HG03378 (cell line): ENCODE measurements at regions not wholly inside any gene's neighbourhood (a gene's known extent, or its start where the extent isn't known, plus 50 kb on each side); places are given as distances from the start of the nearest gene placed in this dataset.

ENCODE experiments used
- ATAC-seq: cut with Tn5 transposase; IDR thresholded peaks from one replicate; pipeline ENCODE4 v1.9.1; 2021; ENCODE audit warnings: mild to moderate bottlenecking, moderate library complexity; ENCODE audit not compliant: unreplicated experiment

- no peak for ATAC-seq
Measured at GRCh38 chr6:100944644-100945043, 63.5 kb upstream of the ASCC3 start.

- no peak for ATAC-seq
Measured at GRCh38 chr6:100946021-100946540, 65.0 kb upstream of the ASCC3 start.

- no peak for ATAC-seq
Measured at GRCh38 chr6:100946711-100947110, 65.6 kb upstream of the ASCC3 start.

GRCh38 chr6:100948381-100949133, 67.4 kb upstream of the ASCC3 start:
- ATAC-seq = no peak

- no peak for ATAC-seq
Measured at GRCh38 chr6:100952006-100952405, 70.9 kb upstream of the ASCC3 start.

GRCh38 chr6:100959280-100959679, 78.2 kb upstream of the ASCC3 start:
- ATAC-seq = no peak

GRCh38 chr6:100962466-100962865, 81.3 kb upstream of the ASCC3 start:
- no peak for ATAC-seq

- no peak for ATAC-seq
Measured at GRCh38 chr6:100965067-100965466, 83.9 kb upstream of the ASCC3 start.

- ATAC-seq = no peak
Measured at GRCh38 chr6:100968949-100969348, 87.8 kb upstream of the ASCC3 start.

- ATAC-seq = no peak
Measured at GRCh38 chr6:100979267-100979666, 98.1 kb upstream of the ASCC3 start.

GRCh38 chr6:100980949-100981348, 99.8 kb upstream of the ASCC3 start:
- ATAC-seq = no peak

GRCh38 chr6:100986921-100987320, 105.8 kb upstream of the ASCC3 start:
- no peak for ATAC-seq

GRCh38 chr6:100987556-100987955, 106.4 kb upstream of the ASCC3 start:
- no peak for ATAC-seq

- ATAC-seq = no peak
Measured at GRCh38 chr6:100988391-100988984, 107.4 kb upstream of the ASCC3 start.

GRCh38 chr6:100990070-100990469, 108.9 kb upstream of the ASCC3 start:
- no peak for ATAC-seq

- no peak for ATAC-seq
Measured at GRCh38 chr6:100996409-100996808, 115.3 kb upstream of the ASCC3 start.

- no peak for ATAC-seq
Measured at GRCh38 chr6:100998111-100998510, 117.0 kb upstream of the ASCC3 start.

- ATAC-seq = no peak
Measured at GRCh38 chr6:100999034-100999597, 118.0 kb upstream of the ASCC3 start.

- ATAC-seq = no peak
Measured at GRCh38 chr6:101000341-101000740, 119.2 kb upstream of the ASCC3 start.

- ATAC-seq = no peak
Measured at GRCh38 chr6:101001012-101001411, 119.9 kb upstream of the ASCC3 start.

GRCh38 chr6:101001607-101002006, 120.5 kb upstream of the ASCC3 start:
- ATAC-seq = no peak

- ATAC-seq = no peak
Measured at GRCh38 chr6:101003075-101003474, 121.9 kb upstream of the ASCC3 start.
